A673 (cell line): ENCODE measurements at regions not wholly inside any gene's neighbourhood (a gene's known extent, or its start where the extent isn't known, plus 50 kb on each side); places are given as distances from the start of the nearest gene placed in this dataset.

Experiments used
- BruUV-seq: library from RNA; stranded (reverse); fragments of 400-500 nt; replicated peaks from 2 replicates; lab custom pipeline; 2021; lab: Mats Ljungman, UMichigan
- CTCF ChIA-PET: fragments of 300-600 bp; sonication (Branson Sonifier 250); formaldehyde crosslinking; loops from one replicate; lab custom pipeline; 2022; ENCODE audit warnings: antibody characterized with exemption; lab: Charles Lee
- POLR2A ChIA-PET: fragments of 300-600 bp; sonication (Branson Sonifier 250); formaldehyde crosslinking; loops from one replicate; lab custom pipeline; 2022; ENCODE audit warnings: antibody characterized with exemption; ENCODE audit not compliant: low non-redundant PET; lab: Charles Lee
- DNase-seq: peaks from one replicate; pipeline ENCODE4 v3.0.0-alpha.2; 2015; ENCODE audit warnings: low spot score
- H3K27ac ChIP-seq: fragments of 200-600 bp; sonication (generic); 2 replicates; pipeline ENCODE4 v1.5.1; 2016; ENCODE audit warnings: mixed run types, low read depth, mild to moderate bottlenecking, mixed read lengths, antibody characterized with exemption, low read length; ENCODE audit not compliant: poor library complexity, severe bottlenecking
- H3K27me3 ChIP-seq: fragments of 200-600 bp; sonication (generic); replicated peaks from 2 replicates; pipeline ENCODE4 v1.6.1; 2017; ENCODE audit warnings: mixed run types, low read depth, mild to moderate bottlenecking, mixed read lengths, antibody characterized with exemption, low read length; ENCODE audit not compliant: insufficient read depth, poor library complexity
- H3K36me3 ChIP-seq: fragments of 200-600 bp; sonication (generic); 2 replicates; pipeline ENCODE4 v1.6.1; 2016; ENCODE audit warnings: mixed run types, mild to moderate bottlenecking, mixed read lengths, antibody characterized with exemption, low read length; ENCODE audit not compliant: insufficient read depth, poor library complexity, severe bottlenecking
- H3K4me1 ChIP-seq: fragments of 200-600 bp; sonication (generic); 2 replicates; pipeline ENCODE4 v1.6.1; 2017; ENCODE audit warnings: mixed run types, mild to moderate bottlenecking, mixed read lengths, antibody characterized with exemption, low read length; ENCODE audit not compliant: insufficient read depth, poor library complexity, severe bottlenecking
- H3K4me3 ChIP-seq: fragments of 200-600 bp; sonication (generic); 2 replicates; pipeline ENCODE4 v1.5.1; 2016; ENCODE audit warnings: low read depth, mixed run types, mild to moderate bottlenecking, mixed read lengths, low read length; ENCODE audit not compliant: poor library complexity, severe bottlenecking
- H3K9me3 ChIP-seq: fragments of 200-600 bp; sonication (generic); 2 replicates; pipeline ENCODE4 v1.6.1; 2016; ENCODE audit warnings: mixed run types, low read depth, mild to moderate bottlenecking, mixed read lengths, antibody characterized with exemption, low read length; ENCODE audit not compliant: poor library complexity, severe bottlenecking
- CTCF ChIP-seq: fragments of 300-800, 200-600 bp; sonication (generic); conservative IDR thresholded peaks from 2 replicates; pipeline ENCODE4 v1.5.1; 2017; ENCODE audit warnings: low read depth, mild to moderate bottlenecking, antibody characterized with exemption, low read length, moderate library complexity, mixed read lengths
- EZH2 ChIP-seq: fragments of 200-600 bp; sonication (generic); IDR thresholded peaks from 2 replicates; pipeline ENCODE4 v1.6.1; 2017; ENCODE audit warnings: borderline replicate concordance, low read depth, mild to moderate bottlenecking, mixed read lengths, antibody characterized with exemption, low read length; ENCODE audit not compliant: poor library complexity, severe bottlenecking
- intact Hi-C: fragments of 100-400 bp; cut with micrococcal nuclease; formaldehyde crosslinking; loops from one replicate; pipeline ENCODE4 v1.10.0; 2022; ENCODE audit not compliant: unreplicated experiment

- H3K4me1 ChIP-seq, result no peaks in the 10 kb centered on the region
- no peak overlapping the region for H3K27ac ChIP-seq
- no peaks in the 10 kb centered on the region for H3K9me3 ChIP-seq
- no peak overlapping the region for H3K4me3 ChIP-seq
- H3K27me3 ChIP-seq, result peaks cover 3% of the 10 kb centered on the region
- CTCF ChIA-PET, result no interaction called here
- POLR2A ChIA-PET, result no interaction called here
- no TSS peak for BruUV-seq
- no peaks in the 10 kb centered on the region for H3K36me3 ChIP-seq
- intact Hi-C loops, result no loop called here
- no peak for DNase-seq
- no peak for TF ChIP-seq EZH2
- TF ChIP-seq CTCF, result no peak
Observed at GRCh38 chr5:160904591-160904990, 52.6 kb upstream of the ATP10B start.

- intact Hi-C loops, result no loop called here
- no peaks in the 10 kb centered on the region for H3K36me3 ChIP-seq
- no peak overlapping the region for H3K27ac ChIP-seq
- H3K27me3 ChIP-seq, result peaks cover 3% of the 10 kb centered on the region
- no peaks in the 10 kb centered on the region for H3K4me1 ChIP-seq
- POLR2A ChIA-PET, result no interaction called here
- DNase-seq, result no peak
- H3K9me3 ChIP-seq, result no peaks in the 10 kb centered on the region
- H3K4me3 ChIP-seq, result no peak overlapping the region
- no TSS peak for BruUV-seq
- CTCF ChIA-PET, result no interaction called here
- TF ChIP-seq EZH2 (no peak), CTCF (no peak)
Observed at GRCh38 chr5:160903551-160903950, 51.5 kb upstream of the ATP10B start.

- POLR2A ChIA-PET, result no interaction called here
- TF ChIP-seq EZH2, result no peak
- TF ChIP-seq CTCF, result no peak
- CTCF ChIA-PET, result no interaction called here
- intact Hi-C loops, result no loop called here
- no peaks in the 10 kb centered on the region for H3K9me3 ChIP-seq
- H3K4me1 ChIP-seq, result no peaks in the 10 kb centered on the region
- DNase-seq, result no peak
- no peak overlapping the region for H3K4me3 ChIP-seq
- H3K36me3 ChIP-seq, result no peaks in the 10 kb centered on the region
- no peak overlapping the region for H3K27ac ChIP-seq
- H3K27me3 ChIP-seq, result peaks cover 3% of the 10 kb centered on the region
- BruUV-seq, result no TSS peak
Observed at GRCh38 chr5:160903076-160903475, 51.1 kb upstream of the ATP10B start.
